Amniotic epithelial cell (primary cell): ENCODE measurements at regions not wholly inside any gene's neighbourhood (a gene's known extent, or its start where the extent isn't known, plus 50 kb on each side); places are given as distances from the start of the nearest gene placed in this dataset.
A peak's percentile ranks its signal among the peaks of the same experiment; 100 is the strongest.
"Not testable (repeated sequence)": the region's sequence is repeated elsewhere in the genome, so short reads cannot be mapped to it uniquely, and the experiment has no call there.

Experiments used
- DNase-seq: peaks from one replicate; pipeline ENCODE4 v3.0.0-alpha.2; 2010; ENCODE audit warnings: low read depth

- DNase-seq: no peak
Measured at GRCh38 chr3:106820726-106821362, 556.4 kb upstream of the CCDC54 start.

DNA sequence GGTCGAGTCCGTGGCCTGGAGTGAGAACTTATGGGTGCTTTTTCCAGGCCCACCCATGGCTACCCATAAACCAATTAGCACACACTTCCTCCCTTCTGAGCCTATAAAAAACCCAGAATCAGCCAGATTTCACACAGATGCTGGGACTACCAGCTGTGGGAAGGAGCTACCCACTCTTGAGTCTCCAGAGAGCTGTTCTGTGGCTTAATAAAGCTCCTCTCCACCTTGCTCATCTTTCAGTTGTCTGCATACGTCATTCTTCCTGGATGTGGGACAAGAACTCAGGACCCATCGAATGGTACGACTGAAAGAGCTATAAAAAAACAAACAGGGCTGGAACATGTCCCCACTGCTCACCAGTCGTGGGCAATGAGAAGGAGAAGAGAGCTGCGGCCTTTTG, 555.4 kb upstream of the CCDC54 start:
- no peak for DNase-seq

DNA sequence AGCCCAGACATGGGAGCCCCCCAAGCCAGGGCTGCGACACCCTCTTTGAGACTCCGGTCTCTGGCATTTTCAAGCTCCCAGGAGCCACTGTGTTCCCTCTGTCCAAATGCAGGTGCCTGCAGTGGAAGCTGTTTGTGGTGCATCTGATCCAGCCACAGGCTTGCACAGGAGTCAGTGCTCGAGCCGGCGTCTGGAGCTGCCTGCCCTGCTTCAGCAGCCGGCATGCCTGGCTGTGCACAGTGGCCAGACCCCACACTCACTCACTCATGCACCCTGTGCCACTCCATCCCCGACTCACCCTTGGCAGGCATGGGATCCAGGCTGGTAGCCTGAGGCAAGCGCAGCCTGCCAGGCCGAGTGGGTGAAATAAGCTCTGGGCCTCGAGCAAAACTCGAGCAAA, 555.0 kb upstream of the CCDC54 start:
- DNase-seq: no peak

GRCh38 chr3:106823701-106824100, 553.5 kb upstream of the CCDC54 start:
- DNase-seq: no peak

DNA sequence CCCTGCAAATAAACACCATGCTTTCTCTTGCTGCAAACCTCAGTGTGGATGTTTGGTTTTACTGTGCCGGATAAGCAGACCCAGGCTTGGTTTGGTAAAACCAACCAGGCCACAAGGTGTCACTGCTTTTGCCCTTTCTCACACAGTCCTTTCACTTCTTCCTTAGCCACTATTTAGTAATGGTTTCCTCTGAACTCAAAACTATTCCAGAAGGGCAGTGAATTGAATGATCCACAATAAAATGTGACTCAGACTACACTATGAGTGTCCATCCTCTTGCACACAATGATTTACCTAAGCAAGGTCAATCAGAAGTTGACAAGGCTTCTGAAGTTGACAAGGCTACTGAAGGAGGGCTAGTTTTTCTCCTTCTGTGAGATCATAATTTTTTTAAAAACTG, 552.4 kb upstream of the CCDC54 start:
- DNase-seq: no peak

DNA sequence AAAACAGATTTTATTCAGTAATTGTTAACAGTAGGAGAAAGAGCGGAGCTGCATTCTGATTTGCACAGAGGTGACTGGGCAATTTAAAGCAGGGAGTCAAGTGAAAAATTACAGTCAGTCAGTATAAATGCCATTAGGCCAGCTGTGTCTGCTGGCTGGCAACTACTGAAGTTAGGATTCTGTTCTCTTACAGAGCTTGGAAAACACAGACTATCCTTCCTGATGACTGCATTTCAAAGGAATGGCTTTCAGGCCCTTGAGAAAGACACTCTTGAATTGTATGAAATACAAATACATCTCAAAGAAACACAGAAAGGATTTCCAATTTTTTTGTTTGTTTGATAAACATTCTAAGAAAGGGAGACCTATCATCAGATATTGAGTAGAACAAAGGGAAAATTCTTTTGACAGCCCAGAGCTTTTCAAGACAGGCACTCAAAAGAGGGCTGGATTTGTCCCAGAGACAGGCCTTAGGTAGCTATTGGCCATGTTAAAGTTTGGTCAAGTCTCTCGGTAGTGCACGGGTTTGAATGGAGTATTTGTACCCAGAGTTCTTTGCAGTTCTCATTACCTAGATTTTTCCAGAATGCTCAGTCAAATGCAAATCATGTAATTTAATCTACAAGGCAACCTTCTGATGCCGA, 551.2 kb upstream of the CCDC54 start:
- DNase-seq: peak; percentile 83

DNA sequence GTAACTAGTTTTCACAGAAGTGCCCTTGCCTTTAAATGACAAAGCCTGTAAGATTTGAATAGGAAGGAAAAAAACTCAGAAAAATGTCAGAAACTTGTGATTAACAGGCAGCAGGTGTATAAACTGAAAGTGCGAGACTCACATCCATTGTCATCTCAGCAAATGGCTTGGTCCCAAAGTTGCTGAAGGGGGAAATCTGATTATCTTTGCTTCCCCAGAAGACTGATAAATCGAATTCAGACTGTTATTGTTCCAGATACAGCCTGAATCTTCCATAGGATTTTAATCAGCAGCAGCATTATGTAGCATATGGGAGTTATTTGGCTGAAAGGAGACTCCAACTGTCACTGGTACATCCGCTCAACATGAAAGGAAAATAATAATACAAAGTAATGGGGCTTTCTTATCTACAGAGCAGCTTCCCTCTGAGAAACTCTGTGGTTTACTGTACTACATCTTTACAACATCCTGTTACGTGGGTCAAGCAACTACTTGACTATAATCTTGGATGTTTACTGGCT, 550.4 kb upstream of the CCDC54 start:
- peak; percentile 89 for DNase-seq

- DNase-seq: peak; percentile 70
Measured at GRCh38 chr3:106827515-106828213, 549.6 kb upstream of the CCDC54 start.

- DNase-seq: peak; percentile 80
Measured at GRCh38 chr3:106829206-106829605, 548.0 kb upstream of the CCDC54 start.

DNA sequence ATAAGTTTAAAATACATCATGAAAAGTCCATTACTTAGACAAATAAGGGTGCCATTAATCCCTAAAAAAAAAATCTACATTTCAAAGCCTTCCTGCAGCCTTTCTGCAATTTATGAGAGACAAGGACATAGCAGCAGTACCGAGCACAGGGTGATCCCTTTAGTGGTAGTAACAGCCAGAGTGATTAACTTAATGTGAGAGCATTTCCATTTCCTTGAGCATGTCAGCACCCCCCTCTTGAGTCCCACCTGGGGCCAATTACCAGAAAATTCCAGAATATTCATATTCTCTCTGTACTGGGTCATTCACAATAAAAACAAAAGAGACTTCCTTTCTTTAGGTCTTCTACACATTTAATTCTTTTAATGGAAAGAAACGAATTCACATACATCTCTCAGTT, 546.9 kb upstream of the CCDC54 start:
- DNase-seq: no peak

- no peak for DNase-seq
Measured at GRCh38 chr3:106836906-106837305, 540.3 kb upstream of the CCDC54 start.

DNA sequence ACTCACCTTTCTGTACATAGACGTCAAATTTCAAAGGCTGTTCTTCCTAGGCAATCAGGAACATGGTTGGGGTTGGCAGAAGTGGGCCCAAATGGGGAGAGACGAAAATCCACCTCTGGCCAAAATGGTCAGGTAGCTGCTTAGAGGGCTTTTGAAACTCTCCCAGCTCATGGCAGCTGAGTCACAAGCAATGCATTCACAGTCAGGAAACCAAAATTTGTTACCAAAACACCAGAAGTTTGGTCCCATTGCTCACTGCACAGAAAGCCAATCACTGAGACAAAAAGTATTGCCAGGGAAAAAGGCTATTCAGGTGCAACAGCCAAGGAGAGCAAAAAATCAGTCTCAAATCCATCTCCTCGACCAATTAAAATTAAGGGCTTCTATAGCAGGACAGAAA, 539.6 kb upstream of the CCDC54 start:
- DNase-seq: no peak

DNA sequence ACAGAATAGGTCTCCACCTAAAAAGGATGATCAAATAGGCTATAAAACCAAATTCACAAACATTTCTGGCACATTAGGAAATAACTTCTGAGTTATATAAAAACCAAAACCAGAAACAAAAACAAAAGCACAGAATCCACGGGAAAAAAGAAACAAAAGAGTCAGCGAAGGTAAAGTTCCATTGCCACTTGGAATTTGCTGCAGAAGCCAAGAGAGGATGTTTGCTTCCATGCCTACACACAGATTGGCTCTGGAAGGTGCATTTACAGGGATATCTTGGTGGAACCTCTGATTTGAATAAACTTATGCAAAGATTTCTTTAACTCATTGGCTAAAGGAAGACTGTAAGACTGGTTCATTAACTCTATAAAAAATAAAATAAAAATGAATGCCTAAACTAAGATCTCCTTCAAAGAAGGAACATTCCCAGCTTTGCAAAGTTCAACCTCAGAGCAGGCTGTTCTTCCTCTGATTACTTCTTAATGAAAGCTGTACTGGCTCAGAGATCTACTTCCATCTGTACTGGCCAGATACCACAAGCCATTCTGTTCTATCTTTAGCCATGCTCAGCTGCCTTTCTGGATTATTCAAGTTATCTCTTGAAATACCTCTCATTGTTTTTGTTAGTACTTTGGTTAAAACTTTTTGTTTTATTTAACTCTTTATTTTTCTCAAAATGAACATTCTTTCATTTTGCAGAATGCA, 537.5 kb upstream of the CCDC54 start:
- peak; percentile 27 for DNase-seq

GRCh38 chr3:106840319-106840718, 536.9 kb upstream of the CCDC54 start:
- DNase-seq: no peak

- peak; percentile 31 for DNase-seq
Measured at GRCh38 chr3:106842151-106842550, 535.1 kb upstream of the CCDC54 start.

DNA sequence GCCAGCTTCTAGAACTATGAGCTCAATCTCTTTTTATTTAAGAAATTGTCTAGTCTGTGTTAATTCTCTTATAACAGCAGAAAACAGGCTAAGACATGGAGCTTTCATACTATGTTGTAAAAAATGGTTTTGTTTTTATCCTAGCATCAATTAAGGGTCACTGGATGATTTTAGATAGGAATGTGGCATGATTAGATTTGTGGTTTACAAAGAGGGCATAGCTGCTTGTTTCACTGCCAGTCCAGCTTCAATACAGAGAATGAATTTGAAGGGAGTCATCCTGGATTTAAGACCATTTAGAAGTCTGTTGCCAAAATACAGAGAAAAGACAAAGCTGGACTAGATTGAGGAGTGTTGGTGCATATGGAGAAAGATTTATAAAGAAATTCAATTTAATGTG, 532.6 kb upstream of the CCDC54 start:
- DNase-seq: no peak

DNA sequence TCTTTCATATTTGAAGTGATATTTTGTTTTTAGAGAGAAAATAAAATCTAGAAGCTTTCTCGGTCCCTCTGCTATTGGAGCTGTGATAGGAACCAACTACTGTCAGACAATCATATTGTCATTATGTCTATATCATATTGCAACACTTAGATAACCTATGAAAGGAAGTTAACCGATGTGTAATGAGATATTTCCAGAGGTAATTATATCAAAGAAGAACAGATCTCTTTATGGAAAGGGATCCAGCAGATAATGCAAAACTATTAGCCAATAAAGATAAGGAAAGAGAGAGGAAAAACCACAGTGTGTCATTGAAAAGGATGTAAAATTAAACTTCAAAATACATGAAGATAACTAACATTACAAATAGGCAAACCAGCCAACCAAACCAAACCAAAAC, 529.1 kb upstream of the CCDC54 start:
- peak; percentile 9 for DNase-seq

- DNase-seq: no peak
Measured at GRCh38 chr3:106850437-106850836, 526.8 kb upstream of the CCDC54 start.

DNA sequence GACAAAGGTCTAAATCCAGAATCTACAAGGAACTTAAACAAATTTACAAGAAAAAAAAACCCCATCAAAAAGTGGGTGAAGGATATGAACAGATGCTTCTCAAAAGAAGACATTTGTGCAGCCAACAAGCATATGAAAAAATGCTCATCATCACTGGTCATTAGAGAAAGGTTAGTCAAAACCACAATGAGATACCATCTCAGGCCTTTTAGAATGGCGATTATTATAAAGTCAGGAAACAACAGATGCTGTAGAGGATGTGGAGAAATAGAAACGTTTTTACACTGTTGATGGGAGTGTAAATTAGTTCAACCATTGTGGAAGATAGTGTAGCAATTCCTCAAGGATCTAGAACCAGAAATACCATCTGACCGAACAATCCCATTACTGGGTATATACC, 518.9 kb upstream of the CCDC54 start:
- not testable (repeated sequence) for DNase-seq

GRCh38 chr3:106860182-106860581, 517.1 kb upstream of the CCDC54 start:
- no peak for DNase-seq

GRCh38 chr3:106862067-106862466, 515.2 kb upstream of the CCDC54 start:
- DNase-seq: peak; percentile 59

DNA sequence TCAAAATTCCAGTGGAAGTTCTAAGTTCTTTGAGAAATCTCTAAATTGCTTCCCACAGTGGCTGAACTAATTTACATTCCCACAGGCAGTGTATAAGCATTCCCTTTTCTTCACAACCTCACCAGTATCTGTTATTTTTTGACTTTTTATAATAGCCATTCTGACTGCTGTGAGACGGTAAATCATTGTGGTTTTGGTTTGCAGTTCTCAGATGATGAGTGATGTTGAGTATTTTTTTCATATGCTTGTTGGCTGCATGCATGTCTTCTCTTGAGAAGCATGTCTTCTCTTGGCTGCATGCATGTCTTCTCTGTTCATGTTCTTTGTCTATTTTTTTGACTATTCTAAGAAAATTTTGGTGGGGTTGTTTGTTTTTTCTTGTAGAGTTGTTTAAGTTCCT, 499.6 kb upstream of the CCDC54 start:
- peak; percentile 27 for DNase-seq

- no peak for DNase-seq
Measured at GRCh38 chr3:106880206-106880605, 497.0 kb upstream of the CCDC54 start.
